GM12873 (cell line): ENCODE measurements at regions not wholly inside any gene's neighbourhood (a gene's known extent, or its start where the extent isn't known, plus 50 kb on each side); places are given as distances from the start of the nearest gene placed in this dataset.

Experiments used
- TF ChIP-seq, protein P1 (sequence below): IDR thresholded peaks from 2 replicates; pipeline ENCODE4 v1.5.1; 2012; ENCODE audit warnings: low read depth, mild to moderate bottlenecking, moderate library complexity, low read length, control low read depth; ENCODE audit not compliant: insufficient read depth; ENCODE audit errors: missing control alignments

DNA sequence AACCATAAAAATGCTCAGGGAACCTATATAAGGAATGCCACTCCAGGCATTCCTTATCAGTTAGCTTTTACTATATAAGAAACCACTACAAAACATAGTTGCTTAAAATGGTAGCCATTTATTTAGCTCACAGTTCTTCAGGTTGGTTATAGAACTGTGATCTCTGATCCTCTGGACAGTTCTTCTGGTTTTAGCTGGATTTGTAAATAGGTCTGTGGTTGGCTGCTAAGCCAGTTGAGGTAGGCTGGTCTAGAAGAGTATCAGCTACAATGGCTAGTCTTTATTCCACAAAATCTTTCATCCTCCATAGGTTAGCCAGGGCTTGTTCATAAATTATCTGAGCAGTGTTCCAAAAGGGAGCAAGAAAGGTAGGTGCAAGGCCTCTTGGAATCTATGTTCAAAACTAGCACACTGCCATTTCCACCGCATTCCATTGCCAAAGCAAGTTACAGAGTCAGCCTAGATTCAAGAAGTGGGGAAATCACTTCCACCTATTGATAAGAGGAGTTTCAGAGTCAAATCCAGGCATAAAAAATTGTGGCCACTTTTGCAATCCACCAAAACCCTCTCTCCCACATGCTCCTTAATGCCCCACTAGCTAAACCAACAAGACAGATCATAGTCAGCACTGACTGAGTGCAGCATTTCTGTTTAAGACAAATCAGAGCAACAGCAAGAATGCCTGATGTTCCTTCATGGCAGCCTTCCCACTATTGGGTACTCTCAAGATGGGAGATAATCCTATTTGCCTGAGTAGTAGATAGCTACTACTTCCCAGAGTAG lies 146.4 kb downstream of the IRS1 start:
- TF ChIP-seq, protein P1, sequence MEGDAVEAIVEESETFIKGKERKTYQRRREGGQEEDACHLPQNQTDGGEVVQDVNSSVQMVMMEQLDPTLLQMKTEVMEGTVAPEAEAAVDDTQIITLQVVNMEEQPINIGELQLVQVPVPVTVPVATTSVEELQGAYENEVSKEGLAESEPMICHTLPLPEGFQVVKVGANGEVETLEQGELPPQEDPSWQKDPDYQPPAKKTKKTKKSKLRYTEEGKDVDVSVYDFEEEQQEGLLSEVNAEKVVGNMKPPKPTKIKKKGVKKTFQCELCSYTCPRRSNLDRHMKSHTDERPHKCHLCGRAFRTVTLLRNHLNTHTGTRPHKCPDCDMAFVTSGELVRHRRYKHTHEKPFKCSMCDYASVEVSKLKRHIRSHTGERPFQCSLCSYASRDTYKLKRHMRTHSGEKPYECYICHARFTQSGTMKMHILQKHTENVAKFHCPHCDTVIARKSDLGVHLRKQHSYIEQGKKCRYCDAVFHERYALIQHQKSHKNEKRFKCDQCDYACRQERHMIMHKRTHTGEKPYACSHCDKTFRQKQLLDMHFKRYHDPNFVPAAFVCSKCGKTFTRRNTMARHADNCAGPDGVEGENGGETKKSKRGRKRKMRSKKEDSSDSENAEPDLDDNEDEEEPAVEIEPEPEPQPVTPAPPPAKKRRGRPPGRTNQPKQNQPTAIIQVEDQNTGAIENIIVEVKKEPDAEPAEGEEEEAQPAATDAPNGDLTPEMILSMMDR, result no peak

DNA sequence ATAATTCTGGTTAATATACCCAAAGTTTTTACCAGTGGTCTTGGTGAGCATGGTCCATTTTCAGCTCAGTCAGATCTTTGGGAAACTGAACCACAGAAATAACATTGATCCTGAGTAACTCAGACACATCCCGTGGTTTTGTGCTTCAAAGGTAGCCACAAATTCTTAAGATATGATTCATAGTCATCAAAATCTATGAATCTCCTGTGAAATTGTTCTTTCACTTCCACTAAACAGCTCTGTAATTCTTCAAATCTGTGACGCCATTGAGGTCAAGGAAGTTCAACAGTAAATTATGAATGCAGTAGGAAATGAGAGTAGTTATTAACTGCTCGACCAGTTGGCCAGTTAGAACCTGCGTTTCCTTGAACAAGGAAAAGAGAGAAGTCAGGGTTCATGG lies 147.3 kb downstream of the IRS1 start:
- TF ChIP-seq, protein P1, result no peak

DNA sequence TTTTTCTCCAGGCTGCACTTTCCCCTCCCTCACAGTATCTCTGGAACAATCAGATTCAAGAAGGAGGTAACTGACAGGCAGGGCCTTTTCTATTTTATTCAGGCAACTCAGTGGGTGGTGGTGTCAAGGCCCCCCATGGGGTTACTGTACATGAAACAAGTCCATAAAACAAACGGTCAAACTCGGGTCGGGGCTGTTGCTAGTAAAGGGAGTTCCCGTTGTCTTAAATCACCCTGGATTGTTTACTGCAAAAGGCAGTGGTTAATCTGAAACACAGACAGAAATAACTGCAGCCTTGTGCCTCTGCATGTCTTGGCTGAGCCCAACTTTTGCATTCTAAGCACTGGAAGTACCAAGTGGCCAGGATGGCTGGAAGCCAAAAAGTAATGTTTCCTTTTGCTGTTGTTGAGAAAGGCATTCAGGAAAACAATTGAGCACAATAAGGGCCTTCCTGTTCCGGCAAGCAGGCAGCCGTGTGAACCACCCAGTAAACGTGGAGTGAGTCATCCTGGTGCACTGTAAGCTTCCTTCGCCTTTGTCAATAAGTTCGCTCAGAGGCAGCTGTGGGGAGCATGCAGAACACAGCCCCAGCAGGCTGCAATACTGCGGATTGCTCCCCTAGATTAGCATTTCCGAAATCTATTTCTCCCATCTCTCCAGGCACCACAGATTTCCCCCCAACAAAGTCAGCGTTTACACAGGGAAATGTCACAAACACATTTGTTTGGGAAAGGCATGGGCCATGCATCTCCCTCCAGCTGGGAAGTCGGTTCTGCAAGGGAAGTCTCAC lies 149.6 kb downstream of the IRS1 start:
- TF ChIP-seq, protein P1, result no peak

DNA sequence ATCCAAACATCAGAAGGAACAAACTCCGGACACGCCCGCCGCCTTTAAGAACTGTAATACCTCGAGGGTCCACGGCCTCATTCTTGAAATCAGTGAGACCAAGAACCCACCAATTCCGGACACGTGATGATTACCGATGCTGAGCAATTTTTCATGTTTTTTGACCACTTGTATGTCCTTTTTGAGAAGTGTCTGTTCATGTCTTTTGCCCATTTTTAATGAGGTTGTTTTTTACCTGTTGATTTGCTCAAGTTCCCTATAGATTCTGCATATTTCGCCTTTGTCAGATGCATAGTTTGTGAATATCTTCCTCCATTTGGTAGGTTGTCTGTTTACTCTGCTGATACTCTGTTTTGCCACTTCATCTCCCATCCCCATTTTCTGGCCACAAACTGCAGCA lies 150.4 kb downstream of the IRS1 start:
- TF ChIP-seq, protein P1, result no peak

DNA sequence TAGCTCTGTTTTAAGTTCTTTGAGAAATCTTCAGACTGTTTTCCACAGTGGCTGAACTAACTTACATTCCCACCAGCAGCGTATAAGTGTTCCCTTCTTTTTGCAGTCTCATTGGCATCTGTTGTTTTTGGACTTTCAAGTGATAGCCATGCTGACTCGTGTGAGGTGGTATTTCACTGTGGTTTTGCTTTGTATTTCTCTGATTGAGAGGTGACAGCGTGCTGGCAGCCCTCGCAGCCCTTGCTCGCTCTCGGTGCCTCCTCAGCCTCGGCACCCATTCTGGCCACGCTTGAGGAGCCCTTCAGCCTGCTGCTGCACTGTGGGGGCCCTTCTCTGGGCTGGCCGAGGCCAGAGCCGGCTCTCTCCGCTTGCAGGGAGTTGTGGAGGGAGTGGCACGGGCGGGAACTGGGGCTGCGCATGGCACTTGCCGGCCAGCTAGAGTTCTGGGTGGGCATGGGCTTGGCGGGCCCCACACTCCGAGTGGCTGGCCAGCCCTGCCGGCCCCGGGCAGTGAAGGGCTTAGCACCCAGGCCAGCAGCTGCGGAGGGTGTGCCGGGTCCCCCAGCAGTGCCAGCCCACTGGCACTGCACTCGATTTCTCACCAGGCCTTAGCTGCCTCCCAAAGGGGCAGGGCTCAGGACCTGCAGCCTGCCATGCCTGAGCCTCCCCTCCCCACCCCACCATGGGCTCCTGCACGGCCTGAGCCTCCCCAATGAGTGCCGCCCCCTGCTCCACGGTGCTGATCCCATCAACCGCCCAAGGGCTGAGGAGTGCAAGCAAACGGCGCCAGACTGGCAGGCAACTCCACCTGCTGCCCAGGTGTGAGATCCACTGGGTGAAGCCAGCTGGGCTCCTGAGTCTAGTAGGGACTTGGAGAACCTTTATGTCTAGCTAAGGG lies 151.8 kb downstream of the IRS1 start:
- TF ChIP-seq, protein P1, result no peak

DNA sequence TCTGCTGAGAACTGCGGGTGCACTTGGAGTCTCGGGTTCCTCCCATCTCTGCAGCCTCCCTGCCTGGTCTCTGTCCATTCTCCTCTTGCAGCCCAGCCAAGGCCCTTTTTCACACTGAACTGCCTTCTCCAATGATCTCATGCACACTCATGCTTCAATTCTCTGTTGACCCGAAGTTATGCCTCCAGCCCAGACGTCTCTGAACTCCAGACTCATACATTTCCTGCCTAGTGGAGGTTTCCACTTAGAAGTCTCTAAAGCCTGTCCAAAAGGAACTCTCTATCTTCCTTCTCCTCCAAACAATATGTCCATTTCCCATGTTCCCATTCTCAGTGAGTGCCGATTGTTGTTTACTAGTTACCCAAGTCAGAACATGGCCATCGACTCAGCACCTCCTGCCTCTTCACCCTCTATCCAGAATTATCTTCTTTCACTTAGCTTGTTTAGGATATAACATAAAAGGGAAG lies 155.2 kb downstream of the IRS1 start:
- TF ChIP-seq, protein P1, result no peak
